GM21367 (cell line): ENCODE measurements at regions not wholly inside any gene's neighbourhood (a gene's known extent, or its start where the extent isn't known, plus 50 kb on each side); places are given as distances from the start of the nearest gene placed in this dataset.
A peak's percentile ranks its signal among the peaks of the same experiment; 100 is the strongest.
"Not testable (repeated sequence)": the region's sequence is repeated elsewhere in the genome, so short reads cannot be mapped to it uniquely, and the experiment has no call there.

ENCODE experiments used
- ATAC-seq: cut with Tn5 transposase; IDR thresholded peaks from one replicate; pipeline ENCODE4 v1.9.1; 2021; ENCODE audit not compliant: unreplicated experiment

DNA sequence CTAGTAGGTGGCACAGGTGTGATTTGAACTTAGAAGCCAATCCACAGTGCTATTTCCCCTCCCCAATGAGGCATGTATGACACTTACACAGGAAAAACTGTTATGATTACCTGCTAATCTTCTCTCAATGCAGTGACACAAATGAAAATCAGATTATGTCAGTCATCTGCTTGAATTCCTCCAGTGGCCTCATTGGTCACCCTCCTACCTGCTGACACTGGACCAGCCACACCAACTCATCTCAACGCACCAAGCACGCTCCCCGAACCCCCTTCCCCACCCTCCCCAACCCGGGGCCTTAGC, 82.2 kb upstream of the SEC11C start:
- no peak for ATAC-seq

DNA sequence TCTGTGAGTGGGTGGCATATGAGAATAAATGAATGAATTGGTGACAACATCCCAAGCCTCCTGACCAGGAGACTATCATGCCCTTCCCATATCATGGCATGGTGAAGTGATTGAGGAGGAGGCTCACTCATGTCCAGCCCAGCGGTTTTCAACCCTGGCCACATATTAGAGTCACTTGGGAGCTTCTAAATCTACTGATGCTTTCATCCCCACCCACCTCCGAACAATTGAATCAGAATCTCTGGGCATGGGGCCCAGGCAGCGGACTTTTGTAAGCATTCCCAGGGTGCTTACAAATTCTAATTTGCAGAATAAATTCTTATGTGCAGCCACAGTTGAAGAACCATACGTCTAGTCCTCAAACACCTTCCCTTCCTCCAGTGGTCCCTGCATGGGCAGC, 81.7 kb upstream of the SEC11C start:
- ATAC-seq: no peak

DNA sequence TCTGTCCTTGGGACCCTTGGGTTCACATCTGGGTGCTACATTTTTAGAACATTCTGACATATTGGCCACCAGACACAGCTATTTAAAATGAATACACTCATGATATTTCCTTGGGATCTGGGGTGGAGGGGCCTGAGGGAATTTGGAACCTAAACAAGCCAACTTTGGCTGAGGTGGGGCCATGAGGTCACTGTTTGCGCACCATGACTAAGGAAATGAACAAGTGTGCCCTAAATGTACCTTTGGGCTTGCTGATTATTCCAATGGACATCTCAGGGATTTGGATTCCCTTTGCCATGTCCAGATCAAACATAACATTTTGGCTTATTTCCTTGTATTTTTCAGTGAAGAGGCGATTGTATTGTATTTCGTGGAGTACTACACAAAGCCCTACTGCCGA, 80.5 kb upstream of the SEC11C start:
- no peak for ATAC-seq

GRCh38 chr18:59060551-59060950, 79.1 kb upstream of the SEC11C start:
- no peak for ATAC-seq

GRCh38 chr18:59061914-59062642, 77.6 kb upstream of the SEC11C start:
- no peak for ATAC-seq

DNA sequence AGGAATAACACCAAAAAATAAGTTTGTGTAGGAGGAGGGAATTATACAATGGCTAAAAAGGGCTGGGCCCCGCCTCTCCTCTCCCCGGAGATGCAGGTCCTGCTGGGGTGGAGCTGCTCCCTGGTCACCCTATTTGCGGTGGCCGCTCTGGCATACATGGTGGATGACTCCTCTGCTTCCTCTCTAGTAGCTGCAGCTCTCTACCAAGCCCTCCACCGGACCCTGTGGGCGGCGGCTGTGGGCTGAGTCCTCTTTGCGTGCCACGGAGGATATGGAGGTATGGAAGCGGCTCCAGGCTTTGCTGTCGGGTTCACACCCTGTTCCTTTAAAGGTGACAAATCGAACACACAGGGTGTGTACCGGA, 77.1 kb upstream of the SEC11C start:
- ATAC-seq: no peak

DNA sequence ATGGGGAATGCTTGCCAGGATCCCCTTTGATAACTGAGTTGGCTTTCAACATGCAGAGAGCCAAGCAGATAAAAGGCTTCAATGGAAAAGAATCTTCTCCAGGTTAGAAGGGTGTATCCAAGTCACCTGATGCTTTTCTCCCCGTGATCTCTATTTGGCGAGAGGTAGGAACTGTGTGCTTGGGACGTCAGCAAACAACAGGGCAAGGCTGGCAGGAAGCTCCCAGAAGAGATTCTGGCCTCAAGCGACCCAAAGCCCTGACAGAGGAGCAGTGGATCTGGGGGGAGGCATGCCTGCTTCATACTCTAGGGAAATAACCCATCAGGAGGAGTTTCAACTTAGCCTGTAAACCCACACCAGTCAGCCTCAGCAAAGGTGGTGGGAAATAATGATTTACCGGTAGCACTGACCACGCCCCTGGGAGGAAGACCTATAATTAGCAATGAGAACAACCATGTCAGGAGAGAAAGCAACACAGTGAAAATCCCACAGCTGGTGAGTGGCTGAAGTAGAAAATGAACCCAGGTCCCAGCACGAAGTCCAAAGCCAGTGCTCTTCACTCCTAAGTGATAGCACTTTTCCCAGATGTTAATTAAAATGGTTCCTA, 76.3 kb upstream of the SEC11C start:
- no peak for ATAC-seq

GRCh38 chr18:59063912-59064311, 75.8 kb upstream of the SEC11C start:
- ATAC-seq: no peak

DNA sequence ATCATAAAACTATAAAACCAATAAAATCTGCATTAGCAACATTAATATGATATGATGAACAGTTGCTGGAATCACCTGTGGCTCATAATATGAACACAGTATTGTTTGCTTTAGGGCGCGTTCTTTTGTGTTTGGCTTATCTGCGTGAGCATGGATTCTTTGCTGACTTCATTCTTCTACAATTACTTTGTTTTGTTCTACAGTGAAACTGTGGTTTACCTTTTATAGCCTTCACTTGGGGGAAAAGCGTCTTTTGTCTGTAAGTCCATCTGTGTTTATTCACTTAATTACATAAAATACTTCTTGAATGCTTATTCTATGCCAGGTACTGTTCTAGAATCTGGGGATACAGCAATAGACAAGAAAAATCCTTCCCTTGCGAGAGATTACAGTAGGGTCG, 74.0 kb upstream of the SEC11C start:
- no peak for ATAC-seq

DNA sequence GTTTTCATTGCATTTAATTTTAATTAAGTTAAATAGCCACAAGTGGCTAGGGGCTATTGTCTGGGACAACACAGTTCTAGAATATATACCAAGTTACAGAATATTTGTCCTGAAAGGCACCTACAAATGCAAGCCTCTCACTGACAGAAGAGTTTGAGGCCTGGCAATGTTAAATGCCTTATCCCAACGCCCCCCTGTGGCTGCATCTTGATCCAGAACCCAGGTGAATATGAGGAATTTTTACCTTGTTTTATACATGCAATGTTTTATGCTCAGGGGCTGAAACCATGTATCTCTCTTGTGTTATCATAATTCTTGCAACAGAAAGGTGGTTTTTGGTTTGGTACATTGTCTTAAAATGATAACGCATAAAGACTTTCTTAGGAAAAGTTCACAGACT, 71.8 kb upstream of the SEC11C start:
- ATAC-seq: no peak

- no peak for ATAC-seq
Measured at GRCh38 chr18:59068276-59069071, 71.2 kb upstream of the SEC11C start.

DNA sequence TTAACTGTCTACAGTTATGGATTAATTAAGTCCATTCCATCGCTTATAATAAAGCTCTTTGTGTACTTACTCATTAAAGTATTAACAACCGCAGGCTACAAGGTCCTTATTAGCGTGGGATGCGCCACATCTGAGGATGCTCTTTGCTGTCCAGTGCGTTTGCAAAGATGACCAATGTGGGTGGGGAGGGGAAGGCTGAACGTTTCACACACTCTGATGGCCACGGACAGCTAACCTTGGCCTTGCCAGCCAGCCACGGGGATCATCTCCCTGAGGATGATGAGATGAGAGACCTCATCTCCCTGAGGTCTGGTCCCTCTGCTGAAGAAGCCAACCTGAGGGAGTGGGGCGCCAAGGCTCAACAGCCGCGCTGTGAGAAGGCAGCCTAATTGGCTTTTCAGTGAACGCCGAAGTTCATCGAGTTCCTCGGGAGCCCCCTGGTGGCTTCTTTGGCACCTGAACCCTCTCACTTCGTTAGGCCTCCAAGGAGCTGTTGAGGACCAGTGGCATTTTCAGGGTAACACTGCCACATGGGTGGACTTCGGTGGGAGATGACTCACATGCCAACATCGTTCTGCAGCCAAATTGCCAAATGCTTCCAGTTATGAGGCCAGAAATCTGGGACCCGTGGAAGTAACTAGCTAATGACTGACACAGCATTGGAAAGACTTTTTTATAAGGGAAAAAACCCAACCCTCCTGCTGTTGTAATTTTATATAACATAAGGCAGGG, 69.3 kb upstream of the SEC11C start:
- peak; percentile 56 for ATAC-seq

GRCh38 chr18:59072727-59073421, 66.8 kb upstream of the SEC11C start:
- ATAC-seq: peak; percentile 56

DNA sequence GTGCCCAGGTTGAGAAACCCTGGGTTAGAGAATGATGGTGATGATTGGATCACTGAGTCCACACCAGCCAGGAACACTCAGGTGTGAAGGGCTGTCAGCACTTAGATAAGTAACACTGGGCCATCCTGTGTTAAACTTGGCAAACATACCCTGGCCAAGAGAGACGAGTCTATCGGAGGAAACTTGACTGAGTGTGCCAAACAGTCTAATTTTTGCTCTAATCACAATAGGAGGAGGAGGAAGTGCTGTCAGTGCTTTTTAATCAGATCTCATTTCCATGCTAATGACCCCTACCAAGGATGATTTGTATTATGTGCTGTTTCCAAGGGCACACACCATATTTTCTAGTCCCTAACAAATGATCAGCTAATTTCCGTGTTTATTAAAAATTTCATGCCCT, 63.8 kb upstream of the SEC11C start:
- no peak for ATAC-seq

- no peak for ATAC-seq
Measured at GRCh38 chr18:59079264-59079663, 60.4 kb upstream of the SEC11C start.

DNA sequence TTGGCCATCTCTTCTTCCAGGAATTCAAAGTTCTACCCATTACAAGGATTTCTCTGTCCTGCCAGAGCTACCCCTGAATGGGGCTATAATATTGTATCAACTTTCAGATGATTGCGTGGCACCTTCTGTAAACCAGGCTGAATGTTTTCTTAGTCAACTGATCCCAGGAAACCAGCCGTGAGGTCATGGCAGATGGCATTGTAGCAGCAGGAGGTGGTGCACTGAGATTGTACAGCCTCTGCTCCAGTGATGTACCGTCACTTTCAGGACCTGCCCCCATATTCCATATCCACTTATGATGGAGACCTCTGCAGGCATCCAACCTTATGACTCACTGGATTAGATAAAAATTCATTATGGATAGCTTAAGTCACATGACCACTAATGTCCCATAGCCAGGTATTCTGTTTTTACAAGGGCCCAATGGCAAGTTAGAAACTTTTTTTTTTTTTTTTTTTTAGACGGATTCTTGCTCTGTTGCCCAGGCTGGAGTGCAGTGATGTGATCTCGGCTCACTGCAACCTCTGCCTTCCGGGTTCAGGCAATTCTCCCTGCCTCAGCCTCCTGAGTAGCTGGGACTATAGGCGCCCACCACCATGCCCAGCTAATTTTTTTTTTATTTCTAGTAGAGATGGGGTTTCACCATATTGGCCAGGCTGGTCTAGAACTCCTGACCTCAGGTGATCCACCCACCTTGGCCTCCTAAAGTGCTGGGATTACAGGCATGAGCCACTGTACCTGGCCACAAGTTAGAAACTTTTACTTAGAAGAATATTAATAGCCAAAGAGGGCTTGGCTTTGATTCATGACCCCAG, 59.8 kb upstream of the SEC11C start:
- not testable (repeated sequence) for ATAC-seq

DNA sequence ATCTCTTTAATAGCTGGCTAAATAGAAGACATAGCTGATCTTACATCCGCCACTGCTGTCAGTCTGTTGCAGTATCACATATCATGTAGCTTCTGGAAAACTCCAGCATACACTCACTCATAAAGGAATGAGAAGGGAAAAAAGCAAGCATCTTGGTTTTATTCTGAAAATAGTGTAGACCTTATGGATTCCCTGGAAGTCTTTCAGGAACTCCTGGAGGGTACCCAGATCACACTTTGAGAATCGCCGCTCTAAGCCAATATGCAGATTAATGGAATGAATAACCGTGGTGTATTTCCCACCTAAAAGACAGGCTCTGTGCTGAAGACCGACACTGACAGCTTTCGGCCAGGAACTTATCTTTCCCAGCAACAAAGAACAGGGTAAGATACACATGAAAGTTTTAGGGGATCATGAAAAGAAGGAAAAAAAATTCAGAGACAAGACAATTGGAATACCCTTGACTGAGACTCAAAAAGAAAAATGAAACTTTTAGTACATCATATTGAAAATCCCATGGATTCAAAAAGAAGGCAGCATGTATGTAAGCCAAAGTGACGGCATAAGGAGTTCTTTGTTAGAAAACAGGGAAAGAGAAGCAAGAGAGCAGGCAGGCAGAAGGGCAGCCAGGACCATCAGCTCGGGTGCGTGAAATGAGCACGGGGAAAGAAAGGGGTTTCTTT, 56.4 kb upstream of the SEC11C start:
- ATAC-seq: no peak

DNA sequence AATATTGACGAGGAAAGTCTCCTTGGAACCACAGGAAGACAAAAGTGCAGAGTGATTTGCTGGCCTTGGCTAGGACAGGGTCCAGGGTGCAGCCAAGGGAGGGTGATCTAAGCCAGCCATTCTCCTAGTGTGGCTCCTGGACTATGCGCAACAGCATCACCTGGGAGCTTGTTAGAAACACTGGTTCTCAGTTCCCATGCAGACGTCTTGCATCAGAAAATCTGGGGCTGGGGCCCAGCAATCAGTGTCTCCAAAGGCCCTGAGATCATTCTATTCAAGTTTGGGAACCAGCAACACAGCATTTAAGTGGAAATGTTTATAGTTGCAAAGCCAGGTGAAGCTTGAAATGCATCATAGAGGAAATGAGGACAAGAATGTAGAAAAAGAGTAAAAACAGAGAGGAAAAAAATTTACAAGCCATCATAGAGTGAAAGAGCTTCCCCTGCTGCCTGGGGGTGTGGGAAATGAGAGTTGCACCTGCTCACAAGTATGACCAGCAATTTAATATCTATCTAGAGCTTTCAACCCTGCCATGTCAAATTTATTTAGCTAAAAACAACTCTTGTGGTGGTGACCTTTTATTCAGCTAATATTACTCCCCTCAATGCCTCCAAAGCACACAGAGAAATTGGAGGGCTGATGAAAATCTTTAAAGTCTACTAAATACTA, 54.4 kb upstream of the SEC11C start:
- no peak for ATAC-seq

GRCh38 chr18:59085797-59086196, 53.9 kb upstream of the SEC11C start:
- ATAC-seq: no peak
